CD4-positive, alpha-beta T cell treated with Interferon gamma for 1 hour (primary cell): ENCODE measurements at regions not wholly inside any gene's neighbourhood (a gene's known extent, or its start where the extent isn't known, plus 50 kb on each side); places are given as distances from the start of the nearest gene placed in this dataset.
"Not testable (repeated sequence)": the region's sequence is repeated elsewhere in the genome, so short reads cannot be mapped to it uniquely, and the experiment has no call there.

Source experiments
- DNase-seq: peaks from one replicate; pipeline ENCODE4 v3.0.0-alpha.2; 2020

GRCh38 chr5:1576851-1577250 is 53.1 kb upstream of the LPCAT1 start:
- not testable (repeated sequence) for DNase-seq

DNA sequence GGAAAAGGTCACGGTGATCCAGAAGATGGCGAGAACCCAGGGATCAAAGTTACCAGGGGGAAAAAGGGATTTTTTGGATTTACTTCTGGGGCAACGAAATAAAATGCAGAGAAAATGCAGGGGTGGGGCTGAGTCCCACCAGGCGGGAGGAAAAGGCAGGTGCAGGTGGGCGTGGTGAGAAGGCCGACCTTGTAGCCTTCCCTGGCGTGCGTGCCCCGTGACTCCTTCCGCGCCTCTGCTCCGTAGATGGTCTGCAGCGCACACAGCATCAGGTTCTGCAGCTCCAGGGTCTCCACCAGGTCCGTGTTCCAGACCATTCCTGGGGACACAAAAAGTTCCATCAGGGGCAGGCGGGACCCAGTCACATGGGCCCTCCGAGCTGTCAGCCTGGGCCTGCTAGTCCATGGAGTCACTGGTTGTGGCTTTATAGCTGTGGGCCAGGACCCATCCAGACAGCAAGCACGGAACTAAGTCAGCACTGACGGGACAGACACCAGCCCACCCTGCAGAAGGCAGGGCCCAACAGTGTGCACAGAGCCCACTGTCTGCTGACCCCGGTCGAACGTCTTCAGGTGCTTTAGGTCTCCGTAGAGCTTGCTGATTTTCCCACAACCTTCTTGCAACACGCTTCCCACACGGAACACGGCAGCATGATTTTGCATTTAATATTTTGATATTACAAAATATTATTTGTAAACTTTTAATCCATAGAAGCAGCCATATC is 52.4 kb upstream of the LPCAT1 start:
- DNase-seq, result not testable (repeated sequence)

DNA sequence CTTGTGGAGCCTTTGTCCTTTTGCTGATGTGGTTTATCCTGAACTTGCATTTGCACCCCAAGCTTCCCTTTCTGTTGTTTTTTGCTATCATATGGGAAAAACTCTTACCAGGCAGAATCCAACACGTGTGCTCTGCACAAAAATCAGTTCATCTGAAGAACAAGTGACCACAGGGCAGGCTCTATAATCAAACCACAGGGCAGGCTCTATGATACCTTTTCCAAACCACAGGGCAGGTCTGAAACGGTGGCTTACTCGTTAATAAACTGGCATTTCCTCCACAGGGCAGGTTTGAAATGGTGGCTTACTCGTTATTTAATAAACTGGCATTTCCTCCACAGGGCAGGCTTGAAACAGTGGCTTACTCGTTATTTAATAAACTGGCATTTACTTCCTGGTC is 51.7 kb upstream of the LPCAT1 start:
- DNase-seq, result not testable (repeated sequence)

- DNase-seq, result not testable (repeated sequence)
Measured at GRCh38 chr5:1574023-1574318, 50.2 kb upstream of the LPCAT1 start.

GRCh38 chr5:1573217-1574022 is 49.7 kb upstream of the LPCAT1 start:
- DNase-seq, result not testable (repeated sequence)
